K562 (cell line): ENCODE measurements at regions not wholly inside any gene's neighbourhood (a gene's known extent, or its start where the extent isn't known, plus 50 kb on each side); places are given as distances from the start of the nearest gene placed in this dataset.

Experiments
- GATAD2A ChIP-seq: fragments of 450-650 bp; IDR thresholded peaks from 2 replicates; pipeline ENCODE4 v1.6.1; 2017
- HDAC6 ChIP-seq: IDR thresholded peaks from 2 replicates; pipeline ENCODE4 v1.6.1; 2012; ENCODE audit warnings: low read depth, mild to moderate bottlenecking, control low read depth, inconsistent platforms, low read length, moderate library complexity
- MECOM ChIP-seq: fragments of 250-450 bp; sonication (Bioruptor Pico); IDR thresholded peaks from 2 replicates; pipeline ENCODE4 v1.8.0; 2022; ENCODE audit warnings: inconsistent platforms
- NFIC ChIP-seq: fragments of 450-650 bp; IDR thresholded peaks from 2 replicates; pipeline ENCODE4 v1.6.1; 2017; ENCODE audit warnings: mild to moderate bottlenecking, inconsistent platforms
- SP1 ChIP-seq: sonication (generic); formaldehyde crosslinking; IDR thresholded peaks from 2 replicates; pipeline ENCODE4 v1.8.1; 2022; ENCODE audit warnings: mild to moderate bottlenecking, missing genetic modification reagents
- ZFP36 ChIP-seq: fragments of 150-350 bp; IDR thresholded peaks from 2 replicates; pipeline ENCODE4 v1.6.1; 2018; ENCODE audit warnings: low read length, low read depth; ENCODE audit not compliant: partially characterized antibody
- ZNF76 ChIP-seq: fragments of 250-450 bp; sonication (Bioruptor Pico); IDR thresholded peaks from 2 replicates; pipeline ENCODE4 v1.4.0; 2020; ENCODE audit warnings: mild to moderate bottlenecking, moderate library complexity, borderline replicate concordance
- TF ChIP-seq, protein P1 (sequence below), 3 experiments: IDR thresholded peaks in 2 of 3; conservative IDR thresholded peaks in 1 of 3; 2 replicates each; pipeline ENCODE4 v1.5.1; 2011 to 2012; ENCODE audit warnings: low read length in 3 of 3, mild to moderate bottlenecking in 3 of 3, control low read depth in 2 of 3, improper control_type of control experiment in 1 of 3, inconsistent platforms in 1 of 3, low read depth in 1 of 3, mixed read lengths in 1 of 3, moderate library complexity in 1 of 3; ENCODE audit not compliant: insufficient read depth in 2 of 3
- TF ChIP-seq, protein P2 (sequence below), 2 experiments: fragments of 450-650 bp in 1 of 2; sonication (generic) in 1 of 2; formaldehyde crosslinking in 1 of 2; IDR thresholded peaks in 1 of 2; conservative IDR thresholded peaks in 1 of 2; 2 replicates each; pipeline versions ENCODE4 v1.6.1 to v1.8.1; 2016 to 2023; ENCODE audit warnings: mild to moderate bottlenecking in 2 of 2, moderate library complexity in 2 of 2, inconsistent platforms in 1 of 2, missing genetic modification reagents in 1 of 2

DNA sequence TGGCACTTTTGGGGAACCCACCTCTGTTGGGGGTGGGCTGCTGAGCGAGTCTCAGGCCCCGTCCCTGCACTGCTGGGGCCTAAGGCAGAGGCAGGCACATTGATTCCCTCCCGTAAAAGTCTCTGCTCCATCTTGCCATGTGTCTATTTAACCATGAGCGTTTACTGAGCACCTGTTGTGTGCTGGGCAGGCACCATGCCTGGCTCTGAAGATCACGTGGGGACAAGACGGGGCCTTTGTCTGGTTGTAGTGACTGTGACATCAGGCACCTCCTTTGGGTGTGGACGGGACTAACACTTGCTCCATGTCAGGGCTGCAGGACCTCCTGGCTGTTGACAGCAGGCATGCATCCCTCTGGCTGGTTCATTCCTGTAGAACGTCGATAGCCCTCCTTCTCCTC lies 204.7 kb upstream of the CIBAR2 start:
- TF ChIP-seq GATAD2A: no peak
- TF ChIP-seq SP1 (CRISPR knock-in tag): no peak
- no peak for TF ChIP-seq ZNF76
- TF ChIP-seq, protein P1, sequence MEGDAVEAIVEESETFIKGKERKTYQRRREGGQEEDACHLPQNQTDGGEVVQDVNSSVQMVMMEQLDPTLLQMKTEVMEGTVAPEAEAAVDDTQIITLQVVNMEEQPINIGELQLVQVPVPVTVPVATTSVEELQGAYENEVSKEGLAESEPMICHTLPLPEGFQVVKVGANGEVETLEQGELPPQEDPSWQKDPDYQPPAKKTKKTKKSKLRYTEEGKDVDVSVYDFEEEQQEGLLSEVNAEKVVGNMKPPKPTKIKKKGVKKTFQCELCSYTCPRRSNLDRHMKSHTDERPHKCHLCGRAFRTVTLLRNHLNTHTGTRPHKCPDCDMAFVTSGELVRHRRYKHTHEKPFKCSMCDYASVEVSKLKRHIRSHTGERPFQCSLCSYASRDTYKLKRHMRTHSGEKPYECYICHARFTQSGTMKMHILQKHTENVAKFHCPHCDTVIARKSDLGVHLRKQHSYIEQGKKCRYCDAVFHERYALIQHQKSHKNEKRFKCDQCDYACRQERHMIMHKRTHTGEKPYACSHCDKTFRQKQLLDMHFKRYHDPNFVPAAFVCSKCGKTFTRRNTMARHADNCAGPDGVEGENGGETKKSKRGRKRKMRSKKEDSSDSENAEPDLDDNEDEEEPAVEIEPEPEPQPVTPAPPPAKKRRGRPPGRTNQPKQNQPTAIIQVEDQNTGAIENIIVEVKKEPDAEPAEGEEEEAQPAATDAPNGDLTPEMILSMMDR (IDR thresholded peaks at IDR 0.05 in 2 of 3, conservative IDR thresholded peaks at IDR 0.05 in 1 of 3; ENCODE audit: insufficient read depth in 2 of 3, low read depth in 1 of 3, low read length in 3 of 3): no peak
- no peak for TF ChIP-seq MECOM (CRISPR knock-in tag)
- no peak for TF ChIP-seq ZFP36
- no peak for TF ChIP-seq NFIC
- TF ChIP-seq HDAC6: no peak
- TF ChIP-seq, protein P2, sequence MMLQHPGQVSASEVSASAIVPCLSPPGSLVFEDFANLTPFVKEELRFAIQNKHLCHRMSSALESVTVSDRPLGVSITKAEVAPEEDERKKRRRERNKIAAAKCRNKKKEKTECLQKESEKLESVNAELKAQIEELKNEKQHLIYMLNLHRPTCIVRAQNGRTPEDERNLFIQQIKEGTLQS (IDR thresholded peaks at IDR 0.05): no peak
- TF ChIP-seq, protein P2 (CRISPR knock-in tag; conservative IDR thresholded peaks at IDR 0.05): no peak
